ENCODE measurements at regions not wholly inside any gene's neighbourhood (a gene's known extent, or its start where the extent isn't known, plus 50 kb on each side); places are given as distances from the start of the nearest gene placed in this dataset.

DNA sequence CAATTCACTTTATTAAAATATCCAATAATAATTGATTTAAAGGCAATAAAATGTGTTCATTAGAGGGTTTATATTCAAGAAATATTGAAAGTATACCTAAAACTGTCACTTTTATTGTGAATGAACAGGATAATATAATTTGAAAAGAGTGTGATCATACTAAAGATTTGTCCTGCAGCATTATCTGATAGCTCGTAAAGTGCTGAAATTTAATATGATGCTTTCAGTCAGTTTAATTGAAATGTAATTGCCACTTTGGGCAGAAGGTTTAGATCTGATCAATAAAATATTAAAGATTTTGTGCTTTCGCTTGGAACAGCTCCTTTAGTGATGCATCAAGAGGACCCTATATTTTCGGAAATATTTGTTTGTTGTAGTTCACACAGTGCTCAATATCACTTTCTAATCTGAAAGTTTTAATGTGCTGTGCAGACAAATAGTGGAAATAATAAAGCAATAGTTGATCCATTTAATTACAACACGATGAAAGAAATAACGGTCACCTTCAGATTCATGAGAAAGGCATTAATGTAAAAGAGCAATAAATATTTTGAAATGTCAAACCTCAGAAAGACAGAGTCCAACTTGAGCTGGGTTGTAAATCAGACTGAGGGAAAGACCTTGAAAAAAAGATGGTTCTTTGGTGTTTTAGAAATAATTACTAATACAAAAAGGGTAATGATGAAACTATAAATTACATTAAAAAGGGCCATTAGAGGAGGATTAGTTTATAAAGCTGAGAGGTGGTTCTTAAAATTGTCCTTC, 129.7 kb upstream of the MEIS2 start:
- TF ChIP-seq, protein P1, sequence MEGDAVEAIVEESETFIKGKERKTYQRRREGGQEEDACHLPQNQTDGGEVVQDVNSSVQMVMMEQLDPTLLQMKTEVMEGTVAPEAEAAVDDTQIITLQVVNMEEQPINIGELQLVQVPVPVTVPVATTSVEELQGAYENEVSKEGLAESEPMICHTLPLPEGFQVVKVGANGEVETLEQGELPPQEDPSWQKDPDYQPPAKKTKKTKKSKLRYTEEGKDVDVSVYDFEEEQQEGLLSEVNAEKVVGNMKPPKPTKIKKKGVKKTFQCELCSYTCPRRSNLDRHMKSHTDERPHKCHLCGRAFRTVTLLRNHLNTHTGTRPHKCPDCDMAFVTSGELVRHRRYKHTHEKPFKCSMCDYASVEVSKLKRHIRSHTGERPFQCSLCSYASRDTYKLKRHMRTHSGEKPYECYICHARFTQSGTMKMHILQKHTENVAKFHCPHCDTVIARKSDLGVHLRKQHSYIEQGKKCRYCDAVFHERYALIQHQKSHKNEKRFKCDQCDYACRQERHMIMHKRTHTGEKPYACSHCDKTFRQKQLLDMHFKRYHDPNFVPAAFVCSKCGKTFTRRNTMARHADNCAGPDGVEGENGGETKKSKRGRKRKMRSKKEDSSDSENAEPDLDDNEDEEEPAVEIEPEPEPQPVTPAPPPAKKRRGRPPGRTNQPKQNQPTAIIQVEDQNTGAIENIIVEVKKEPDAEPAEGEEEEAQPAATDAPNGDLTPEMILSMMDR (IDR thresholded peaks at IDR 0.05) = no peak
- no peak for TF ChIP-seq POLR2AphosphoS5 (IDR thresholded peaks at IDR 0.05; ENCODE audit: insufficient read depth in 1 of 2, low read depth in 1 of 2)

Measured in vagina (tissue), 2 donors.